ENCODE measurements at regions not wholly inside any gene's neighbourhood (a gene's known extent, or its start where the extent isn't known, plus 50 kb on each side); places are given as distances from the start of the nearest gene placed in this dataset.

DNA sequence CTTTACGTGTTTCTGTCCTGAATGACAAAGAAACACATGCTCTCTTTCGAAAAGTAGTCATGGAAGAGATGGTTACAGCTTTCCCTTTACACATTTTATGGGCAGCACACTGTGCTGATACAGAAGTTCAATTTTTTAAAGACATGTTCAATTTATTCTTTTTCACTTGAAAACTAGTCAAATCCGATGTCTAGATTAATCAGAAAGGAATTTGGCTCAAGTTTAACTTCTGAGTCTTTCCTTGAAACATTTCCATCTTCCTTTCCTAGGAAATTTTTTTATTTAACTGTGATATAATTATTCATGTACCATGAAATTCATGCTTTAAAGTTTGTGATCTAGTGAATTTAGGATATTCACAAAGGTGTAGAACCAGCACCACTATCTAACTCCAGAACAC lies 360.1 kb downstream of the TNS3 start:
- no peak for DNase-seq

- DNase-seq = no peak
Observed at GRCh38 chr7:47218378-47219176, 363.3 kb downstream of the TNS3 start.

DNA sequence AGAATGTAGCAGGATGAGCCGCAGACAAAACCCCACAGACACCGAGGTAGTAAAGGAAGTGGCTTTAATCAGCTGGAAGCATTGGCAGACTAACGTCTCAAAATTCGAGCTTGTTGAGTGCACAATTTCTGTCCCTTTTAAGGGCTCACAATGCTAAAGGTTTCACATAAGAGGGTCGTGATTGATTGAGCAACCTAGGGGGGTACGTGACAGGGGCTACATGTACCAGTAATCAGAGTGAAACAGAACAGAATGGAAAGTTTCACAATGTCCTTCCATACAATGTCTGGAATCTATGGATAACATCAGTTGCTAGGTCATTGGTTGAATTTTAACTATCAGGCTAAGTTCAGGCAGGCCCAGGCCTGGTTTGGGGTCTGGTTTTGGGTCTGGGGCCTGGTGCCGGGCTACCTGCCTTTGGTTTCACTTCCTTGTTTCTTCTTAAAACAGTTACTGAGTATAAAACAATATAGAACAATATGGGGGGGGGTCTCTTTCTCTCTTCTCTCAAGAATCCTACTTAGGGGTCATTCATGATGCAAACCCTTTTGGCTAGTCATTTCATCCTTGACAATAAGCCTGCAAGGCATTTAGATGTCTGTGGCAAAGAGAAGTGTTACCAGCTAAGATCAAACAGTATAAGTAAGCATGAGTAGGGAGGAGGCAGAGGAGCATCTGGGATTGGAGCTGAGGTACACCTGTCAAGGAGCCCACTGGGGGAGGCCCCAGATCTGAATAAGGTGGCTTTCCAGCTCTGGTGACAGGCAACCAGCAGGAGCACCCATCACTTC lies 364.1 kb downstream of the TNS3 start:
- DNase-seq = no peak

- DNase-seq = no peak
Observed at GRCh38 chr7:47217086-47217485, 364.8 kb downstream of the TNS3 start.

GRCh38 chr7:47216439-47216838 lies 365.5 kb downstream of the TNS3 start:
- DNase-seq = no peak

GRCh38 chr7:47215640-47216039 lies 366.3 kb downstream of the TNS3 start:
- no peak for DNase-seq

- no peak for DNase-seq
Observed at GRCh38 chr7:47215049-47215448, 366.9 kb downstream of the TNS3 start.

DNA sequence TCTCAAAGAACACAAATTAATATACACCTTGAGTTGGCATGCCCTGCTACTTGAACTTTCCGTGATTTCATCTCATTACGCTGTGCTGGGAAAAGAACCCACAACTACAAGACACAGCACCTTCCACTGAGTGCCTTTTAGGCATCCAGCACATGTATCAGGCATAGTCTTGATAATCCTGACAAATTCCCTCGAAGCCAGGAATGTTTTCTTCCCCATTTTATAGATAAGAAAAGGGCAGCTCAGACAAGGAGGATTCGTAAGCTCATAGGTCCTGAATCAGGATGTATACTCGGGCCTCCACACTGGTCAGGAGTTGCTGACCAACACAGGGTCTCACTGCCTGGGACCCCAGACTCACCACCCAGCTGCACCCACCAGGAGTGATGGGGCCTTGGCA lies 368.6 kb downstream of the TNS3 start:
- DNase-seq = no peak

- no peak for DNase-seq
Observed at GRCh38 chr7:47211519-47211973, 370.4 kb downstream of the TNS3 start.

GRCh38 chr7:47210281-47210854 lies 371.5 kb downstream of the TNS3 start:
- DNase-seq = no peak

- no peak for DNase-seq
Observed at GRCh38 chr7:47207956-47208355, 374.0 kb downstream of the TNS3 start.

DNA sequence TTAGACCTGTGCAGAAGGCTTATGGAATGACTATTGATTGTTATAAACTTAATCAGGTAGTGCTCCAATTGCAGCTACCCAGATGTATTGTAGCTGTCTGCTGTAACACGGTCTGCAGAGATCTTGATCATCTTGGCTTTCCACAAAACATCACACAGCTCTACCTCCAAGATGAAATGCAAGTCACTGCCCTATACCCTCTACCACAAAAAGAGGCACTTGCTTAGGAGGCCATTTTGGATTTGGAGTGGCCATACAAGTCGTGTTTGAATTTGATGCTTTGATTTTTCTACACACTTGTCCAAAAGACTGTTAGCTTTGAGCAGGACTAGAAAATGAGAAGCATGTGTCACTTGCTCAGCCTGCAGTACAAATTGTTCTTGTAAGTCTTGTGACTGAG lies 377.2 kb downstream of the TNS3 start:
- DNase-seq = no peak

GRCh38 chr7:47202146-47202783 lies 379.6 kb downstream of the TNS3 start:
- DNase-seq = no peak

- DNase-seq = no peak
Observed at GRCh38 chr7:47198159-47198558, 383.8 kb downstream of the TNS3 start.

DNA sequence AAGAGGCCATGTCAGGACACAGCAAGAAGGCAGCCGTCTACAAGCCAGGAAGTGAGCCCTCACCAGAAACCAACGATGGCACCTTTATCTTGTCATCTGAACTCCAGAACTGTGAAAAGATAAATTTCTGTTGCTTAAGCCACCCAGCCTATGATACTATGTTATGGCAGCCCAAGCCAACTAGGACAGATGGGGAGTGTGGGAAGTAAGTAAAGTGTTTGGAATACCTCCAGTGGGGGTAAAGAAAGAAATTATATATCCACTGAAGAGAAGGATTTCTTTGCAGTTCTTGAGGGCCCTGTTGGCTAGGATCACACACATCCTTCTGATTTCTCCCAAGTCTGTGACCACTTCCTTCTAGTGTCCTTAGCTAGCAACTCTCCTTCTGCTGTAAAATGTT lies 384.4 kb downstream of the TNS3 start:
- no peak for DNase-seq

DNA sequence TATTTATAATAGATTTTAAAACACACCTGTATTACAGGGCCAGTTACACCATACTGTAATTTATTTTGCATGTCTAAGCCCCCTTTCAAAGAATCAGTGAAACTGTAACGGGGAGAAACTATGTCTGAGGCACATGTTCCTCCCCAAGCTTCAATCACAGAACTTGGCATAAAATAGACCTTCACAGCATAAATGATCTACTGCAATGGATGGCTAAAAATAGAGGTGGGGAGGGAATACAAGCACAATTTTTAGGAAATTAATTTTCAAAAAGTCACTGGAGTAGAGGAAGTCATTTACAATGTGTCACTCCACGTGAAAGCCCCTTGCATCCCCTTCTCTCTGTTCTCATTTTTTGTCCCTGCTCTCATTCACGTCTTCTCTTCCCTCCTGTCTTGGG lies 385.2 kb downstream of the TNS3 start:
- no peak for DNase-seq

- no peak for DNase-seq
Observed at GRCh38 chr7:47196106-47196645, 385.7 kb downstream of the TNS3 start.

GRCh38 chr7:47195641-47196040 lies 386.3 kb downstream of the TNS3 start:
- DNase-seq = no peak

- DNase-seq = no peak
Observed at GRCh38 chr7:47194516-47195057, 387.3 kb downstream of the TNS3 start.

- DNase-seq = no peak
Observed at GRCh38 chr7:47192978-47193377, 388.9 kb downstream of the TNS3 start.

- DNase-seq = no peak
Observed at GRCh38 chr7:47191876-47192291, 390.0 kb downstream of the TNS3 start.

DNA sequence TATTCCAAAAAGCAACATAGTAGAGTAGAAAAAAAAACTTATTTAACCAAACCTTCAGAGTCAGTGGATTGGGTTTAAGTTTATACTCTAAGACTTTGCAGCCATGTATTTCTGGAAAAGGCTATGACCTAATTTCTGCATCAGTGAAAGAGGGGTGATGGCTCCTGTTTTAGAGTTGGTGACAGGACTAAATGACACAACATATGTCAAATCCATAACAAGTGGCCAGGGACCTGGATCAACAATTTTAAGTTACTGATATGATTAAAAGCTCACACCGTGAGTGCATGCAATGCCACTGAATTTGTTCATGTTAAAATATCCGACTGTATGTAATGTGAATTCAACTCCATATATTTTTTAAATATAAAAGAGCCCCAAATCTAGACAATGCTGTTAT lies 390.6 kb downstream of the TNS3 start:
- no peak for DNase-seq

DNA sequence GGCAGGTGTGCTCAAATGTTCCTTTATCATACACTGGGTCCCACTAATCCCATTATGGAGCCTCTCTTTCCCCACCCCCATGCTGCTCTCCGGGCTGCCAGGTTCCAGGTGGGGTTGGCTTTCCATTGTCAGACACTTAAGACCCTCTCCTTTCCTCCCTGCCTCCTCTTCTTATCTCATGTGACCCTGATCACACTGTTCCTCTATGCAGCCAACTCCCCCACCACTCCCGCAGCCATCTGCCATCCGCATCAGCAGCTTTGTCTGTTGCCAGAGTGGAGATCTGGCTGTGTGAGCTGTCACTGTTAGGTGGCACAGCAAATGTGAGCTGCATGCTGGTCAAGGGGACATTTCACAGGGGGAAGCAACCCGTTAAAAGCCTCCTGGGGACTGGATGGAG lies 391.4 kb downstream of the TNS3 start:
- no peak for DNase-seq

Data from kidney glomerular epithelial cell (primary cell).